ENCODE measurements at regions not wholly inside any gene's neighbourhood (a gene's known extent, or its start where the extent isn't known, plus 50 kb on each side); places are given as distances from the start of the nearest gene placed in this dataset.

GRCh38 chr7:17471325-17471724, 172.9 kb downstream of the AHR start:
- intact Hi-C loops (cut with DNase I) = no loop called here
- no peak for DNase-seq

GRCh38 chr7:17472518-17472917, 174.1 kb downstream of the AHR start:
- DNase-seq = no peak
- intact Hi-C loops (cut with DNase I) = no loop called here

- intact Hi-C loops (cut with DNase I) = no loop called here
Observed at GRCh38 chr7:17472939-17473338, 174.5 kb downstream of the AHR start.

GRCh38 chr7:17474724-17475344, 176.4 kb downstream of the AHR start:
- intact Hi-C loops (cut with DNase I) = no loop called here
- DNase-seq = no peak

More at GRCh38 chr7:17472939-17473338, 174.5 kb downstream of the AHR start:
- no peak for DNase-seq

- no peak for DNase-seq
- intact Hi-C loops (cut with DNase I) = no loop called here
Observed at GRCh38 chr7:17477182-17477581, 178.7 kb downstream of the AHR start.

GRCh38 chr7:17481118-17481517, 182.7 kb downstream of the AHR start:
- intact Hi-C loops (cut with DNase I) = no loop called here
- DNase-seq = no peak

GRCh38 chr7:17485368-17485767, 186.9 kb downstream of the AHR start:
- intact Hi-C loops (cut with DNase I) = no loop called here
- DNase-seq = no peak

- intact Hi-C loops (cut with DNase I) = no loop called here
- DNase-seq = no peak
Observed at GRCh38 chr7:17485904-17486303, 187.5 kb downstream of the AHR start.

- DNase-seq = no peak
- intact Hi-C loops (cut with DNase I) = no loop called here
Observed at GRCh38 chr7:17486835-17487234, 188.4 kb downstream of the AHR start.

- DNase-seq = no peak
- intact Hi-C loops (cut with DNase I) = no loop called here
Observed at GRCh38 chr7:17487343-17487742, 188.9 kb downstream of the AHR start.

- no peak for DNase-seq
- intact Hi-C loops (cut with DNase I) = no loop called here
Observed at GRCh38 chr7:17488829-17489228, 190.4 kb downstream of the AHR start.

- no peak for DNase-seq
- intact Hi-C loops (cut with DNase I) = no loop called here
Observed at GRCh38 chr7:17489961-17490360, 191.5 kb downstream of the AHR start.

- no peak for DNase-seq
- intact Hi-C loops (cut with DNase I) = no loop called here
Observed at GRCh38 chr7:17490825-17491224, 192.4 kb downstream of the AHR start.

GRCh38 chr7:17492437-17492836, 194.0 kb downstream of the AHR start:
- DNase-seq = no peak
- intact Hi-C loops (cut with DNase I) = no loop called here

- intact Hi-C loops (cut with DNase I) = no loop called here
- DNase-seq = no peak
Observed at GRCh38 chr7:17493446-17493845, 195.0 kb downstream of the AHR start.

- DNase-seq = no peak
- intact Hi-C loops (cut with DNase I) = no loop called here
Observed at GRCh38 chr7:17495655-17496394, 197.4 kb downstream of the AHR start.

GRCh38 chr7:17497136-17497535, 198.7 kb downstream of the AHR start:
- no peak for DNase-seq
- intact Hi-C loops (cut with DNase I) = no loop called here

- DNase-seq = no peak
- intact Hi-C loops (cut with DNase I) = no loop called here
Observed at GRCh38 chr7:17497549-17498167, 199.2 kb downstream of the AHR start.

- intact Hi-C loops (cut with DNase I) = no loop called here
- DNase-seq = no peak
Observed at GRCh38 chr7:17498230-17498629, 199.8 kb downstream of the AHR start.

- intact Hi-C loops (cut with DNase I) = no loop called here
- DNase-seq = no peak
Observed at GRCh38 chr7:17500736-17501135, 202.3 kb downstream of the AHR start.

All from head of caudate nucleus (tissue), 42 donors.